Trophoblast cell (in vitro differentiated cells and primary cell): ENCODE measurements at regions not wholly inside any gene's neighbourhood (a gene's known extent, or its start where the extent isn't known, plus 50 kb on each side); places are given as distances from the start of the nearest gene placed in this dataset.

Experiments
- DNase-seq, 2 donors: peaks; one replicate each; pipeline ENCODE4 v3.0.0-alpha.2; 2016
- H2AFZ ChIP-seq: 2 replicates; pipeline ENCODE4 v1.6.1; 2013; ENCODE audit warnings: low read length, moderate library complexity, mild to moderate bottlenecking; ENCODE audit not compliant: insufficient read depth, poor library complexity
- H2AK5ac ChIP-seq: 2 replicates; pipeline ENCODE4 v1.6.1; 2013; ENCODE audit warnings: mild to moderate bottlenecking, low read length
- H2BK120ac ChIP-seq: 2 replicates; pipeline ENCODE4 v1.6.1; 2013; ENCODE audit warnings: low read length, mild to moderate bottlenecking, moderate library complexity; ENCODE audit not compliant: insufficient read depth, poor library complexity
- H2BK12ac ChIP-seq: 2 replicates; pipeline ENCODE4 v1.6.1; 2013; ENCODE audit warnings: mild to moderate bottlenecking, low read length, moderate library complexity
- H2BK5ac ChIP-seq: 2 replicates; pipeline ENCODE4 v1.6.1; 2013; ENCODE audit warnings: low read length, low read depth, moderate library complexity, mild to moderate bottlenecking; ENCODE audit not compliant: poor library complexity
- H3K14ac ChIP-seq: 2 replicates; pipeline ENCODE4 v1.6.1; 2013; ENCODE audit warnings: mild to moderate bottlenecking, low read length
- H3K18ac ChIP-seq: 2 replicates; pipeline ENCODE4 v1.6.1; 2013; ENCODE audit warnings: mild to moderate bottlenecking, low read length
- H3K23ac ChIP-seq: 2 replicates; pipeline ENCODE4 v1.6.1; 2013; ENCODE audit warnings: low read length
- H3K27ac ChIP-seq: 2 replicates; pipeline ENCODE4 v1.5.1; 2013; ENCODE audit warnings: low read depth, mild to moderate bottlenecking, inconsistent platforms, low read length, moderate library complexity
- H3K27me3 ChIP-seq: 2 replicates; pipeline ENCODE4 v1.6.1; 2013; ENCODE audit warnings: inconsistent platforms, mild to moderate bottlenecking, low read length, moderate library complexity; ENCODE audit not compliant: insufficient read depth
- H3K36me3 ChIP-seq, 2 experiments: 1 replicate in 1 of 2; 2 replicates in 1 of 2; pipeline ENCODE4 v1.6.1; 2013; ENCODE audit warnings: low read length in 2 of 2, mild to moderate bottlenecking in 2 of 2, moderate library complexity in 1 of 2; ENCODE audit not compliant: insufficient read depth in 2 of 2, control insufficient read depth in 1 of 2
- H3K4ac ChIP-seq: 2 replicates; pipeline ENCODE4 v1.6.1; 2013; ENCODE audit warnings: low read depth, mild to moderate bottlenecking, low read length, moderate library complexity
- H3K4me1 ChIP-seq, 2 experiments: 1 replicate in 1 of 2; 2 replicates in 1 of 2; pipeline ENCODE4 v1.6.1; 2013; ENCODE audit warnings: low read length in 2 of 2, mild to moderate bottlenecking in 2 of 2, moderate library complexity in 1 of 2; ENCODE audit not compliant: insufficient read depth in 2 of 2, control insufficient read depth in 1 of 2
- H3K4me2 ChIP-seq: 2 replicates; pipeline ENCODE4 v1.6.1; 2013; ENCODE audit warnings: inconsistent platforms, mild to moderate bottlenecking, low read length, moderate library complexity
- H3K4me3 ChIP-seq: 2 replicates; pipeline ENCODE4 v1.5.1; 2013; ENCODE audit warnings: mild to moderate bottlenecking, low read depth, low read length, inconsistent platforms
- H3K79me1 ChIP-seq: one replicate; pipeline ENCODE4 v1.6.1; 2013; ENCODE audit warnings: low read length
- H3K79me2 ChIP-seq: 2 replicates; pipeline ENCODE4 v1.6.1; 2013; ENCODE audit warnings: low read length, mild to moderate bottlenecking; ENCODE audit not compliant: control insufficient read depth, insufficient read depth, poor library complexity
- H3K9ac ChIP-seq: 2 replicates; pipeline ENCODE4 v1.6.1; 2013; ENCODE audit warnings: mild to moderate bottlenecking, low read length
- H3K9me3 ChIP-seq: 2 replicates; pipeline ENCODE4 v1.6.1; 2013; ENCODE audit warnings: low read depth, mild to moderate bottlenecking, control low read depth, inconsistent platforms, low read length; ENCODE audit not compliant: insufficient read depth
- H4K12ac ChIP-seq: 2 replicates; pipeline ENCODE4 v1.6.1; 2013; ENCODE audit warnings: low read depth, mild to moderate bottlenecking, low read length, moderate library complexity
- H4K8ac ChIP-seq: 2 replicates; pipeline ENCODE4 v1.6.1; 2013; ENCODE audit warnings: low read depth, mild to moderate bottlenecking, low read length, moderate library complexity
- H4K91ac ChIP-seq: one replicate; pipeline ENCODE4 v1.6.1; 2013; ENCODE audit warnings: low read depth, mild to moderate bottlenecking, low read length, moderate library complexity
- WGBS: extraction: QIAGEN DNeasy Blood & Tissue Kit; methylation state at CpG from one replicate; pipeline ENCODE4 v1.1.7; 2013; ENCODE audit warnings: missing lambda C conversion rate; ENCODE audit not compliant: insufficient read length, insufficient coverage; ENCODE audit errors: extremely low coverage; 5-methylcytosine and 5-hydroxymethylcytosine counted together

DNA sequence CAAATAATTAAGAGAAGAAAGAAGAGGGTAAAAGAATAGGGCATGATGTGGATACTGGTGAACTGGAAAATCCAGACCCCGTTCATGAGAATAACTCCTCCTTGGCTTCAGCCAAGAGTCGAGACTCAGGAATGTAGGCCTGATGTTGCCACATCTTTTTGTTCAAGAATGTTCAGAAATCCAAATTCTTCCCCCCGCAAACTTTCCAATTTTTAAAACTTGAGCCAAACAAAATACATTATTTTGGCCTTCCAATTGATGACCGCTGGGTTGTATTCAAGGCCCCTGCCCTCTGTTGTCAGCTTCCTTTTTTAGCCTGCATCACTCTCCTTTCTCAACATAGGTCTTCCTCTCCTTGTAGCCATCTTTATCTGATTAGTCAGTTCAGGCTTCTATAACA is 106.1 kb downstream of the TNFAIP3 start:
- no peak overlapping the region for H3K27ac ChIP-seq
- no peak overlapping the region for H4K8ac ChIP-seq
- H3K9me3 ChIP-seq, result no peaks in the 10 kb centered on the region
- no peak overlapping the region for H3K4me3 ChIP-seq
- H3K9ac ChIP-seq, result no peak overlapping the region
- peaks cover 16% of the 10 kb centered on the region for H3K79me1 ChIP-seq
- no peak overlapping the region for H2BK5ac ChIP-seq
- DNase-seq, result peak in 1 of 2 donors; percentile 33
- no peaks in the 10 kb centered on the region for H3K36me3 ChIP-seq
- H2BK120ac ChIP-seq, result no peak overlapping the region
- no peak overlapping the region for H3K23ac ChIP-seq
- H3K4ac ChIP-seq, result no peak overlapping the region
- H4K12ac ChIP-seq, result no peak overlapping the region
- H3K4me2 ChIP-seq, result no peak overlapping the region
- H3K18ac ChIP-seq, result no peak overlapping the region
- H3K4me1 ChIP-seq, result peaks cover 6 to 8% of the 10 kb centered on the region in 2 experiments
- no peaks in the 10 kb centered on the region for H3K79me2 ChIP-seq
- H2BK12ac ChIP-seq, result no peak overlapping the region
- no CpG with 5 or more reads among the region's 4 CpGs for WGBS
- no peak overlapping the region for H4K91ac ChIP-seq
- H2AFZ ChIP-seq, result no peak overlapping the region
- H3K14ac ChIP-seq, result no peak overlapping the region
- no peak overlapping the region for H2AK5ac ChIP-seq
- no peaks in the 10 kb centered on the region for H3K27me3 ChIP-seq

GRCh38 chr6:137975188-137975940 is 108.3 kb downstream of the TNFAIP3 start:
- Histone ChIP-seq H3K4ac (no peak overlapping the region), H3K79me1 (peaks cover 4% of the 10 kb centered on the region), H2BK5ac (peak overlapping the region; percentile 59), H3K36me3 (no peaks in the 10 kb centered on the region), H3K9me3 (no peaks in the 10 kb centered on the region), H3K23ac (no peak overlapping the region), H3K4me3 (no peak overlapping the region), H2BK120ac (no peak overlapping the region), H4K91ac (peak overlapping the region; percentile 7), H3K4me1 (peaks cover 3 to 5% of the 10 kb centered on the region in 2 experiments), H3K4me2 (no peak overlapping the region), H2AK5ac (no peak overlapping the region), H3K9ac (no peak overlapping the region), H3K18ac (no peak overlapping the region), H4K8ac (no peak overlapping the region), H3K27ac (no peak overlapping the region), H2BK12ac (no peak overlapping the region), H3K14ac (no peak overlapping the region), H2AFZ (no peak overlapping the region), H4K12ac (no peak overlapping the region), H3K27me3 (no peaks in the 10 kb centered on the region), H3K79me2 (no peaks in the 10 kb centered on the region)
- DNase-seq, result peak in 1 of 2 donors; percentile 45
- no CpG with 5 or more reads among the region's 6 CpGs for WGBS

DNA sequence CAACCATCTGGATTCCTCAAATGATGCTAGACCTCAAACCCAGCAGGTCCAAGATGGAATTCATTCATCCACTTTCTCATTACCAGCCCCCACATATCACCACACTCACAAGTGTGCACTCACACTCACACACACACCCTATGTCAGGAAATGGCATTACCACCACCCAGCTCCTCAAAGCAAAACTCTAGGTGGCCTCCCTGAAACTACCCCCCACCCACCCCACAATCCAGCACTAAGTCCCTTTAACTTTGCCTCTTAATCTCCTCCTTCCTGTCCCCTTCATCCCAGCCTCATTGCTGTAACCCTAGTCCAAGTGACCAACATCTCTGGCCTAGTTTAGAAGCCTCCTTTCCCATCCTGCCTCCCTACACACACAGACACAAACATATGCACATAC is 109.4 kb downstream of the TNFAIP3 start:
- no peak overlapping the region for H3K9ac ChIP-seq
- no peak for DNase-seq
- H3K79me2 ChIP-seq, result no peaks in the 10 kb centered on the region
- H4K8ac ChIP-seq, result no peak overlapping the region
- H3K9me3 ChIP-seq, result no peaks in the 10 kb centered on the region
- peak overlapping the region; percentile 30 for H3K14ac ChIP-seq
- no peak overlapping the region for H3K27ac ChIP-seq
- H3K4me1 ChIP-seq, result peaks cover 2 to 7% of the 10 kb centered on the region in 2 experiments
- H2AK5ac ChIP-seq, result peak overlapping the region; percentile 74
- no peak overlapping the region for H3K4ac ChIP-seq
- H3K23ac ChIP-seq, result no peak overlapping the region
- no peak overlapping the region for H3K18ac ChIP-seq
- H4K12ac ChIP-seq, result no peak overlapping the region
- no peaks in the 10 kb centered on the region for H3K27me3 ChIP-seq
- no peak overlapping the region for H3K4me2 ChIP-seq
- no peak overlapping the region for H2AFZ ChIP-seq
- H3K4me3 ChIP-seq, result no peak overlapping the region
- H3K79me1 ChIP-seq, result peaks cover 2% of the 10 kb centered on the region
- peak overlapping the region; percentile 18 for H2BK5ac ChIP-seq
- H2BK12ac ChIP-seq, result no peak overlapping the region
- H2BK120ac ChIP-seq, result peak overlapping the region; percentile 18
- no peaks in the 10 kb centered on the region for H3K36me3 ChIP-seq
- peak overlapping the region; percentile 66 for H4K91ac ChIP-seq

DNA sequence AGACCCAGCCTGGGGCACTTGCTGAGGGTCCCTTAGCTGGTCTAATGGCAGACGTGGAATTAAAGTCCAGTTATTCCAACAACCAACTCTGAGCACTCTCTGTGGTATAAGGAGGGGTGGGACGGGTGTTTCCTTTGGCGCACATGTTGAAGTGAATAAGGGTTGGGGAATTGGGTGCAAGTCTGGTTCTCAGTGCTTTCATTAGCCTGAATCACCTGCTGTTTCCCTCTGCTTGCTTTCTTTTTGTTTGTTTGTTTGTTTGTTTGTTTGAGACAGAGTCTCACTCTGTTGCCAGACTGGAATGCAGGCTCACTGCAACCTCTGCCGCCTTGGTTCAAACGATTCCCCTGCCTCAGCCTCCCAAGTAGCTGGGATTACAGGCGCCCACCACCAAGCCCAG is 110.1 kb downstream of the TNFAIP3 start:
- Histone ChIP-seq H3K4ac (no peak overlapping the region), H4K8ac (peak overlapping the region; percentile 7), H2BK5ac (no peak overlapping the region), H3K27ac (peak overlapping the region; percentile 10), H2BK12ac (peak overlapping the region; percentile 52), H2AFZ (peak overlapping the region; percentile 3), H3K4me2 (no peak overlapping the region), H3K9me3 (no peaks in the 10 kb centered on the region), H3K9ac (no peak overlapping the region), H3K18ac (no peak overlapping the region), H4K12ac (no peak overlapping the region), H4K91ac (peak overlapping the region; percentile 19), H3K79me2 (no peaks in the 10 kb centered on the region), H3K79me1 (peaks cover 2% of the 10 kb centered on the region), H2AK5ac (no peak overlapping the region), H3K4me1 (peaks cover 2 to 8% of the 10 kb centered on the region in 2 experiments), H3K23ac (no peak overlapping the region), H3K36me3 (no peaks in the 10 kb centered on the region), H3K4me3 (no peak overlapping the region), H3K14ac (no peak overlapping the region), H2BK120ac (no peak overlapping the region), H3K27me3 (no peaks in the 10 kb centered on the region)
- peak in 1 of 2 donors; percentile 63 for DNase-seq
- WGBS, result no CpG with 5 or more reads among the region's 6 CpGs
